LNCAP (cell line): ENCODE measurements at regions not wholly inside any gene's neighbourhood (a gene's known extent, or its start where the extent isn't known, plus 50 kb on each side); places are given as distances from the start of the nearest gene placed in this dataset.

Experiments
- CTCF ChIP-seq: fragments of 450-650 bp; IDR thresholded peaks from 2 replicates; pipeline ENCODE4 v1.5.1; 2017; ENCODE audit warnings: mild to moderate bottlenecking

GRCh38 chr16:54673313-54673712 lies 257.4 kb upstream of the IRX5 start:
- no peak for TF ChIP-seq CTCF

GRCh38 chr16:54672500-54672899 lies 258.2 kb upstream of the IRX5 start:
- no peak for TF ChIP-seq CTCF

- no peak for TF ChIP-seq CTCF
These were observed 273.0 kb upstream of the IRX5 start for GRCh38 chr16:54657709-54658102.

GRCh38 chr16:54657058-54657708 lies 273.5 kb upstream of the IRX5 start:
- no peak for TF ChIP-seq CTCF

GRCh38 chr16:54655121-54655590 lies 275.5 kb upstream of the IRX5 start:
- TF ChIP-seq CTCF: no peak

GRCh38 chr16:54654429-54654828 lies 276.2 kb upstream of the IRX5 start:
- TF ChIP-seq CTCF: no peak

GRCh38 chr16:54652201-54652770 lies 278.4 kb upstream of the IRX5 start:
- no peak for TF ChIP-seq CTCF
